Stomach (tissue), 4 donors: ENCODE measurements at regions not wholly inside any gene's neighbourhood (a gene's known extent, or its start where the extent isn't known, plus 50 kb on each side); places are given as distances from the start of the nearest gene placed in this dataset.

Source experiments
- CTCF ChIP-seq, 7 experiments: fragments of 450-650 bp in 4 of 7; fragments of 200-600 bp in 3 of 7; sonication (generic) in 3 of 7; IDR thresholded peaks; one replicate each; pipeline ENCODE4 v1.5.1; 2016 to 2019; ENCODE audit warnings: antibody characterized with exemption in 7 of 7, control low read depth in 2 of 7, mild to moderate bottlenecking in 1 of 7
- POLR2A ChIP-seq, 4 donors: fragments of 450-650 bp; IDR thresholded peaks; one replicate each; pipeline ENCODE4 v1.6.1; 2016; ENCODE audit warnings: antibody characterized with exemption in 4 of 4, control low read depth in 2 of 4, mild to moderate bottlenecking in 1 of 4, moderate library complexity in 1 of 4

GRCh38 chr20:12455148-12455547, 537.5 kb downstream of the BTBD3 start:
- TF ChIP-seq CTCF (IDR thresholded peaks at IDR 0.05) (no peak), POLR2A (IDR thresholded peaks at IDR 0.05) (no peak)
